GM21381 (cell line): ENCODE measurements at regions not wholly inside any gene's neighbourhood (a gene's known extent, or its start where the extent isn't known, plus 50 kb on each side); places are given as distances from the start of the nearest gene placed in this dataset.
"Not testable (repeated sequence)": the region's sequence is repeated elsewhere in the genome, so short reads cannot be mapped to it uniquely, and the experiment has no call there.

ENCODE experiments used
- ATAC-seq: cut with Tn5 transposase; IDR thresholded peaks from one replicate; pipeline ENCODE4 v1.9.1; 2021; ENCODE audit warnings: mild to moderate bottlenecking, moderate library complexity; ENCODE audit not compliant: unreplicated experiment

- ATAC-seq = peak; percentile 80
Observed at GRCh38 chr6:92723390-92723931, 695.9 kb downstream of the EPHA7 start.

- no peak for ATAC-seq
Observed at GRCh38 chr6:92719773-92720172, 699.6 kb downstream of the EPHA7 start.

- ATAC-seq = no peak
Observed at GRCh38 chr6:92716638-92717037, 702.7 kb downstream of the EPHA7 start.

GRCh38 chr6:92715991-92716390 lies 703.4 kb downstream of the EPHA7 start:
- no peak for ATAC-seq

GRCh38 chr6:92714346-92714745 lies 705.0 kb downstream of the EPHA7 start:
- no peak for ATAC-seq

- no peak for ATAC-seq
Observed at GRCh38 chr6:92710048-92710447, 709.3 kb downstream of the EPHA7 start.

GRCh38 chr6:92708945-92709344 lies 710.4 kb downstream of the EPHA7 start:
- ATAC-seq = no peak

GRCh38 chr6:92708270-92708669 lies 711.1 kb downstream of the EPHA7 start:
- ATAC-seq = no peak

GRCh38 chr6:92706976-92707375 lies 712.4 kb downstream of the EPHA7 start:
- ATAC-seq = no peak

GRCh38 chr6:92701425-92702096 lies 717.8 kb downstream of the EPHA7 start:
- ATAC-seq = no peak

- no peak for ATAC-seq
Observed at GRCh38 chr6:92700411-92700810, 718.9 kb downstream of the EPHA7 start.

- ATAC-seq = no peak
Observed at GRCh38 chr6:92690997-92691599, 728.3 kb downstream of the EPHA7 start.

GRCh38 chr6:92688342-92688741 lies 731.0 kb downstream of the EPHA7 start:
- ATAC-seq = no peak

- no peak for ATAC-seq
Observed at GRCh38 chr6:92687278-92687677, 732.1 kb downstream of the EPHA7 start.

- no peak for ATAC-seq
Observed at GRCh38 chr6:92684386-92684785, 735.0 kb downstream of the EPHA7 start.

- ATAC-seq = no peak
Observed at GRCh38 chr6:92683748-92684147, 735.6 kb downstream of the EPHA7 start.

- no peak for ATAC-seq
Observed at GRCh38 chr6:92682516-92683398, 736.6 kb downstream of the EPHA7 start.

GRCh38 chr6:92681401-92681800 lies 738.0 kb downstream of the EPHA7 start:
- ATAC-seq = no peak

- not testable (repeated sequence) for ATAC-seq
Observed at GRCh38 chr6:92671462-92671861, 747.9 kb downstream of the EPHA7 start.

GRCh38 chr6:92667843-92668242 lies 751.5 kb downstream of the EPHA7 start:
- ATAC-seq = no peak

- no peak for ATAC-seq
Observed at GRCh38 chr6:92648364-92649086, 770.8 kb downstream of the EPHA7 start.
